Fibroblast of lung (primary cell): ENCODE measurements at regions not wholly inside any gene's neighbourhood (a gene's known extent, or its start where the extent isn't known, plus 50 kb on each side); places are given as distances from the start of the nearest gene placed in this dataset.

Experiments
- DNase-seq, 2 donors: peaks; one replicate each; pipeline versions ENCODE4 v3.0.0 to v3.0.0-alpha.2; 2010; ENCODE audit warnings: low read depth in 2 of 2
- H2AFZ ChIP-seq: 2 replicates; pipeline ENCODE4 v1.5.1; 2012; ENCODE audit warnings: low read length, control low read depth, inconsistent platforms
- H3K27ac ChIP-seq: 2 replicates; pipeline ENCODE4 v1.5.1; 2011; ENCODE audit warnings: low read length, control low read depth; ENCODE audit not compliant: insufficient read depth
- H3K27me3 ChIP-seq: 2 replicates; pipeline ENCODE4 v1.5.1; 2011; ENCODE audit warnings: mild to moderate bottlenecking, low read length; ENCODE audit not compliant: control insufficient read depth, insufficient read depth
- H3K36me3 ChIP-seq: 2 replicates; pipeline ENCODE4 v1.5.1; 2011; ENCODE audit warnings: low read length; ENCODE audit not compliant: control insufficient read depth, insufficient read depth
- H3K4me1 ChIP-seq: 2 replicates; pipeline ENCODE4 v1.5.1; 2011; ENCODE audit warnings: low read length; ENCODE audit not compliant: control insufficient read depth, insufficient read depth; ENCODE audit errors: extremely low read depth
- H3K4me2 ChIP-seq: 2 replicates; pipeline ENCODE4 v1.5.1; 2011; ENCODE audit warnings: low read length, control low read depth; ENCODE audit not compliant: insufficient read depth; ENCODE audit errors: extremely low read depth
- H3K4me3 ChIP-seq, 4 experiments: fragments of 200-600 bp in 1 of 4; sonication (generic) in 1 of 4; replicated peaks in 1 of 4; 2 replicates each; pipeline ENCODE4 v1.5.1; 2011 to 2016; ENCODE audit warnings: low read length in 4 of 4, low read depth in 3 of 4, mild to moderate bottlenecking in 3 of 4, control low read depth in 2 of 4, inconsistent platforms in 1 of 4, mixed read lengths in 1 of 4; ENCODE audit not compliant: insufficient read depth in 1 of 4; ENCODE audit errors: control extremely low read depth in 1 of 4
- H3K79me2 ChIP-seq: 2 replicates; pipeline ENCODE4 v1.5.1; 2012; ENCODE audit warnings: mild to moderate bottlenecking, low read length, inconsistent platforms; ENCODE audit not compliant: control insufficient read depth, insufficient read depth
- H3K9ac ChIP-seq: 2 replicates; pipeline ENCODE4 v1.5.1; 2011; ENCODE audit warnings: mild to moderate bottlenecking, low read length, control low read depth; ENCODE audit not compliant: insufficient read depth
- H3K9me3 ChIP-seq: 2 replicates; pipeline ENCODE4 v1.5.1; 2012; ENCODE audit warnings: low read depth, low read length; ENCODE audit not compliant: control insufficient read depth, insufficient read depth
- H4K20me1 ChIP-seq: 2 replicates; pipeline ENCODE4 v1.5.1; 2011; ENCODE audit warnings: low read length; ENCODE audit not compliant: control insufficient read depth, insufficient read depth; ENCODE audit errors: extremely low read depth
- CTCF ChIP-seq, 2 donors: IDR thresholded peaks in 1 of 2; conservative IDR thresholded peaks in 1 of 2; 1 replicate in 1 of 2; 2 replicates in 1 of 2; pipeline ENCODE4 v1.5.1; 2011 to 2012; ENCODE audit warnings: low read length in 2 of 2, control low read depth in 1 of 2, inconsistent platforms in 1 of 2, low read depth in 1 of 2, mild to moderate bottlenecking in 1 of 2
- EZH2 ChIP-seq: IDR thresholded peaks from 2 replicates; pipeline ENCODE4 v1.5.1; 2012; ENCODE audit warnings: low read length, control low read depth, mild to moderate bottlenecking; ENCODE audit errors: missing control alignments

DNA sequence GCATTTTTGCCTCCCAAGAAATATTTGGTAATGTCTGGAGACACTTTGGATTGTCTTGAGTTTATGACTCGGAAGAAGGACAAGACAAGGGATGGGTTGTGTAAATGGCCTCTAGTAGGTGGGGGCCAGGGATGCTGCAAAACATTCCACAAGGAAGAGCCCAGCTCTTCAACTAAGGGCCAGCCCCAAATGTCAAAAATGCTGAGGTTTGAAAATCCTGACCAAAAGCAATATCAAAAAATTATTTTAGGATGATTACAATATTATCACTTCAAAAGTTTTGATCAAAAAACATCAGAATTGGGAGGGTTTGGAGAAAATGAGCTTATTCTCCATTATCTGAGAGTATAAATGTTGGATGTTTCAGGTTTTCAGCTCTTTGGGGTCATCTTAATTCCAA lies 248.9 kb upstream of the SLC24A2 start:
- H3K79me2 ChIP-seq, result no peaks in the 10 kb centered on the region
- no peaks in the 10 kb centered on the region for H3K27me3 ChIP-seq
- H3K9ac ChIP-seq, result no peak overlapping the region
- no peaks in the 10 kb centered on the region for H4K20me1 ChIP-seq
- H2AFZ ChIP-seq, result no peak overlapping the region
- H3K27ac ChIP-seq, result no peak overlapping the region
- no peaks in the 10 kb centered on the region for H3K4me1 ChIP-seq
- H3K9me3 ChIP-seq, result no peaks in the 10 kb centered on the region
- no peak overlapping the region for H3K4me3 ChIP-seq
- H3K36me3 ChIP-seq, result no peaks in the 10 kb centered on the region
- H3K4me2 ChIP-seq, result no peak overlapping the region
- no peak for TF ChIP-seq CTCF (conservative IDR thresholded peaks at IDR 0.05 in 1 of 2, IDR thresholded peaks at IDR 0.05 in 1 of 2; ENCODE audit: low read depth in 1 of 2, low read length in 2 of 2)
- TF ChIP-seq EZH2, result no peak
- no peak for DNase-seq

DNA sequence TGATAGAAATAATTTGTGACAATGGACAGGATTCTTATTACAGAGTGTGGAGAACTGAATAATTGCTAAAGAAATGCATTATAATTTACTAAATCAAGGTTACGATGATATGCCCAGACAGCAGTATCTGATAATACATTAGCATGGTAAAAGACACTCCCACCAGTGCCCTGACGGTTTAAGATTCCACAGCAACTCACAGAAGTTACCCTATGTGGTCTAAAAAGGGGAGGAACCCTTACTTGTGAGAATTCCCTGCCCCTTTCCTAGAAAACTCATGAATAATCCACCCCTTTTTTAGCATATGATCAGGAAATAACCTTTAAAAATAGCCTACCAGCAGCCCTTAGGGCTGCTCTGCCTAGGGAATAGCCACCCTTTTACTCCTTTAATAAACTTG lies 244.7 kb upstream of the SLC24A2 start:
- no peak for DNase-seq
- Histone ChIP-seq H4K20me1 (no peaks in the 10 kb centered on the region), H3K36me3 (no peaks in the 10 kb centered on the region), H2AFZ (no peak overlapping the region), H3K4me3 (no peak overlapping the region), H3K79me2 (no peaks in the 10 kb centered on the region), H3K4me2 (no peak overlapping the region), H3K9ac (no peak overlapping the region), H3K27ac (no peak overlapping the region), H3K4me1 (no peaks in the 10 kb centered on the region), H3K9me3 (no peaks in the 10 kb centered on the region), H3K27me3 (no peaks in the 10 kb centered on the region)
- TF ChIP-seq CTCF (conservative IDR thresholded peaks at IDR 0.05 in 1 of 2, IDR thresholded peaks at IDR 0.05 in 1 of 2; ENCODE audit: low read depth in 1 of 2, low read length in 2 of 2), result no peak
- no peak for TF ChIP-seq EZH2

DNA sequence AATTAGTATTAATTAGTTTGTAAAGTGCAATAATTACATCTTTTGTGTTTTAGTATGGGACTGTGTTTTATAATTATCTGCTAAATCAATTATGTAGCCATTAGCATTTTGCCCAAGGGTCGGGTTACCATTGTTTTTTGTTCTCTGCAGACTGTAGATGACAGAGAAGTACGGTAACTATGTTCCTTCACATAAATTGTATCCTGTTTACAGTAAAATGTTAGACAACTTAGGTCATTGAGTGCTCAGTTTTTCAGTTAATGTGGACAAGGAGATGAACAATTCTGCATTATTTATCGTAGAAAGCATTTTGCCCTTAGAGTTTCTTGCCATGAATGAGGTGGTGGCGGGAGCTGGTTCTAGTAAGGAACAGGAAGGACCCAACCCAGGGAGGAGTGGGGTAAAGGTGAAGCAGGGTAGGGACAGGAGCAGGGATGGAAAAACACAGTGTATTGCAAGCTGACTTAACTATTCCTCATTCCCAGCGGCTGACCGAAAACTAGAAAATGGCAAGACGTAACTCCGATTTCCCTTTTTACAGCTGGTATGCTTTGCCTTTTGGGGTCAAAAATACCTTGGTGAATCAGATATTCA lies 243.7 kb upstream of the SLC24A2 start:
- H3K9ac ChIP-seq, result no peak overlapping the region
- H3K27ac ChIP-seq, result no peak overlapping the region
- no peaks in the 10 kb centered on the region for H4K20me1 ChIP-seq
- TF ChIP-seq CTCF (conservative IDR thresholded peaks at IDR 0.05 in 1 of 2, IDR thresholded peaks at IDR 0.05 in 1 of 2; ENCODE audit: low read depth in 1 of 2, low read length in 2 of 2) (no peak), EZH2 (no peak)
- H3K4me3 ChIP-seq, result no peak overlapping the region
- H3K79me2 ChIP-seq, result no peaks in the 10 kb centered on the region
- H3K4me2 ChIP-seq, result no peak overlapping the region
- H3K4me1 ChIP-seq, result no peaks in the 10 kb centered on the region
- no peaks in the 10 kb centered on the region for H3K27me3 ChIP-seq
- H2AFZ ChIP-seq, result no peak overlapping the region
- no peak for DNase-seq
- no peaks in the 10 kb centered on the region for H3K36me3 ChIP-seq
- no peaks in the 10 kb centered on the region for H3K9me3 ChIP-seq
